IMR-90 (cell line): ENCODE measurements at regions not wholly inside any gene's neighbourhood (a gene's known extent, or its start where the extent isn't known, plus 50 kb on each side); places are given as distances from the start of the nearest gene placed in this dataset.

ENCODE experiments used
- BHLHE40 ChIP-seq: fragments of 150-350 bp; IDR thresholded peaks from 2 replicates; pipeline ENCODE4 v1.6.1; 2016; ENCODE audit warnings: mild to moderate bottlenecking, low read depth, low read length
- CEBPB ChIP-seq: IDR thresholded peaks from 2 replicates; pipeline ENCODE4 v1.6.1; 2012; ENCODE audit warnings: low read depth, low read length, improper control_type of control experiment
- CHD1 ChIP-seq: IDR thresholded peaks from 2 replicates; pipeline ENCODE4 v1.6.1; 2012; ENCODE audit warnings: low read depth, low read length, improper control_type of control experiment
- FOS ChIP-seq: fragments of 150-350 bp; IDR thresholded peaks from 2 replicates; pipeline ENCODE4 v1.6.1; 2016; ENCODE audit warnings: low read depth, low read length
- MAFK ChIP-seq: IDR thresholded peaks from 2 replicates; pipeline ENCODE4 v1.6.1; 2012; ENCODE audit warnings: low read depth, low read length, improper control_type of control experiment
- MAZ ChIP-seq: IDR thresholded peaks from 2 replicates; pipeline ENCODE4 v1.6.1; 2012; ENCODE audit warnings: low read depth, mild to moderate bottlenecking, low read length, improper control_type of control experiment, moderate library complexity, borderline replicate concordance
- MXI1 ChIP-seq: IDR thresholded peaks from 2 replicates; pipeline ENCODE4 v1.6.1; 2012; ENCODE audit warnings: low read depth, mild to moderate bottlenecking, low read length, moderate library complexity, borderline replicate concordance
- POLR2A ChIP-seq: IDR thresholded peaks from 2 replicates; pipeline ENCODE4 v1.6.1; 2012; ENCODE audit warnings: mild to moderate bottlenecking, low read depth, low read length
- RAD21 ChIP-seq: IDR thresholded peaks from 2 replicates; pipeline ENCODE4 v1.6.1; 2012; ENCODE audit warnings: low read length, improper control_type of control experiment
- RFX5 ChIP-seq: IDR thresholded peaks from 2 replicates; pipeline ENCODE4 v1.8.0; 2012; ENCODE audit warnings: low read depth, mild to moderate bottlenecking, low read length, moderate library complexity
- TF ChIP-seq, protein P1 (sequence below): conservative IDR thresholded peaks from 2 replicates; pipeline ENCODE4 v1.5.1; 2012; ENCODE audit warnings: mild to moderate bottlenecking, low read depth, low read length, improper control_type of control experiment
- TF ChIP-seq, protein P2 (sequence below): fragments of 150-350 bp; IDR thresholded peaks from 2 replicates; pipeline ENCODE4 v1.6.1; 2016; ENCODE audit warnings: low read depth, mild to moderate bottlenecking, low read length, moderate library complexity, borderline replicate concordance

DNA sequence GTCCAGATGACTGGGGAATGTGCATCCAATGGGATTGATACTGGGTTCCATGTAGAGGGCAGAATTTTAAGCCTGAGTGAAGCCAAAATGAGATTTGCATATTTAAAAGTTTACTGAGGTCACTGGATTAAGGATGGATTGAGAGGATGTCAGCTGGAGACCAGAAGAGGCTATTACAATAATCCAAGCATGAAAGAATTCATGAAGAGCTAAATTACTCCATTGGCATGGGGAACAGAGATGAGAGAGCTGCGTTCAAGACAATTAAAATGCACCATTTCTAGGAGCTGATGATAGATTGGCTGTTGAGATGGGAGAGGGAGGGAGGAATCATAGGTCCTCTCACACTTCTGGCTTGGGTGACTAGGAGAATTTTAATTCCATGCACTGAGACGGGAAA is 158.5 kb downstream of the JCAD start:
- TF ChIP-seq MXI1 (no peak), MAFK (no peak), CHD1 (no peak), POLR2A (no peak), RAD21 (no peak), RFX5 (no peak), FOS (no peak), BHLHE40 (no peak), MAZ (no peak), CEBPB (no peak)
- TF ChIP-seq, protein P1, sequence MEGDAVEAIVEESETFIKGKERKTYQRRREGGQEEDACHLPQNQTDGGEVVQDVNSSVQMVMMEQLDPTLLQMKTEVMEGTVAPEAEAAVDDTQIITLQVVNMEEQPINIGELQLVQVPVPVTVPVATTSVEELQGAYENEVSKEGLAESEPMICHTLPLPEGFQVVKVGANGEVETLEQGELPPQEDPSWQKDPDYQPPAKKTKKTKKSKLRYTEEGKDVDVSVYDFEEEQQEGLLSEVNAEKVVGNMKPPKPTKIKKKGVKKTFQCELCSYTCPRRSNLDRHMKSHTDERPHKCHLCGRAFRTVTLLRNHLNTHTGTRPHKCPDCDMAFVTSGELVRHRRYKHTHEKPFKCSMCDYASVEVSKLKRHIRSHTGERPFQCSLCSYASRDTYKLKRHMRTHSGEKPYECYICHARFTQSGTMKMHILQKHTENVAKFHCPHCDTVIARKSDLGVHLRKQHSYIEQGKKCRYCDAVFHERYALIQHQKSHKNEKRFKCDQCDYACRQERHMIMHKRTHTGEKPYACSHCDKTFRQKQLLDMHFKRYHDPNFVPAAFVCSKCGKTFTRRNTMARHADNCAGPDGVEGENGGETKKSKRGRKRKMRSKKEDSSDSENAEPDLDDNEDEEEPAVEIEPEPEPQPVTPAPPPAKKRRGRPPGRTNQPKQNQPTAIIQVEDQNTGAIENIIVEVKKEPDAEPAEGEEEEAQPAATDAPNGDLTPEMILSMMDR = no peak
- TF ChIP-seq, protein P2, sequence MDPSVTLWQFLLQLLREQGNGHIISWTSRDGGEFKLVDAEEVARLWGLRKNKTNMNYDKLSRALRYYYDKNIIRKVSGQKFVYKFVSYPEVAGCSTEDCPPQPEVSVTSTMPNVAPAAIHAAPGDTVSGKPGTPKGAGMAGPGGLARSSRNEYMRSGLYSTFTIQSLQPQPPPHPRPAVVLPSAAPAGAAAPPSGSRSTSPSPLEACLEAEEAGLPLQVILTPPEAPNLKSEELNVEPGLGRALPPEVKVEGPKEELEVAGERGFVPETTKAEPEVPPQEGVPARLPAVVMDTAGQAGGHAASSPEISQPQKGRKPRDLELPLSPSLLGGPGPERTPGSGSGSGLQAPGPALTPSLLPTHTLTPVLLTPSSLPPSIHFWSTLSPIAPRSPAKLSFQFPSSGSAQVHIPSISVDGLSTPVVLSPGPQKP = no peak
